GM18907 (cell line): ENCODE measurements at regions not wholly inside any gene's neighbourhood (a gene's known extent, or its start where the extent isn't known, plus 50 kb on each side); places are given as distances from the start of the nearest gene placed in this dataset.

Experiments used
- ATAC-seq: cut with Tn5 transposase; IDR thresholded peaks from one replicate; pipeline ENCODE4 v1.9.1; 2021; ENCODE audit warnings: mild to moderate bottlenecking, moderate library complexity; ENCODE audit not compliant: unreplicated experiment

GRCh38 chrX:13906093-13906492, 89.2 kb upstream of the GPM6B start:
- no peak for ATAC-seq

DNA sequence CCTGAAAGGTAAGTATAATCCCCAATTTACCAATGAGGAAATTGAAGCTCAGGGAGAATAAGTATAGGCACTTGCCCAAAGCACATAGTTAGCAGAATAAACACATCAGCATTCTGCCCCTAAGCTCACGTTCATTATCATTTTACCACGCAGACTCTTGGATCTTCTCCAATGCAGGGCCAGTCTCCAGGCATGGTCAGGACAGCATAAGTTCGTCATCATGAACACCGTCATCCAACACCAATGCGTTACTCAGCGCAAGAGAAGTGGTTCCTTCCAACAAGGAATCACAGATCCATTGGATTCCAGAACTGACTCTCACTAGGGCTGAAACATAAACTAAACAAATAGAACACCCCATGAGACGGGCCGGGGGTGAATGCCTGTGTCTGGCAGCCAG, 86.5 kb upstream of the GPM6B start:
- ATAC-seq: no peak

DNA sequence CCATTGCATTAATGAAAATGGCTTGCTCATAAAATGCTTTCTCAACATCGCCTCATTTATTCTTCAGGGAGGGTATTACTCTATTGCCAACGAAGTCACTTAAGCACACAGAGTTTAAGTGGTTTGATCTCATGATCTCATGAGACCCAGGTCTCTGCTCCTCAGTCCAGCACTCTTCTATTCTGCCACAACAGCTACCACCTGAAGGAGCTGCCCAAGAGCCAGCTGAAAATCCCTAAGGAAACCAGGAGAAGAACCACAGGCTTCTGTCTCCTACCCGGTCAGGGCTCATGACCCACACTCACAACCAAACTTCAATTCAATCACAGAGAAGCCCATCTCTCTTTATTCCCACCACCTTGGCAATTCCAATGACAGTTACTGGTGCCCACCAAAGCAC, 85.5 kb upstream of the GPM6B start:
- ATAC-seq: no peak

- no peak for ATAC-seq
Measured at GRCh38 chrX:13901354-13901753, 84.5 kb upstream of the GPM6B start.

DNA sequence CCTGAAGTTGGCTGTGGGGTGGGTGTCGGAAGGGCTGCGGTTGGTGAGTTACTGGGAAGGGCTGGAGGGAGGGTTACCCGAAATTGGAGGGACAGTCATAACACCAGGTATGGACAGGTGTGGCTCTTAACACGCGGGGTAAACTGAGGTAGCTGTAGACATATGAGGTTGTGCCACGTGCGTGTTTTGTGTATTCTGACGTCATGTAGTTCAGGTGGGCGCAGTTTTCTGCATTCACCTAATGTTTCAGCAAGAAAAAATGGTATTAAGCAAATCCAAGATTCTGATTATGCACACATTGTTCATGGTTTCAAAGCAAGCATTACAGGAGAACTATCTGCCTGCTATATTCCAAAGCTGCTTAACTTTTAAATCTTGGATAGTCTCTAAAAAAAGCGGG, 83.5 kb upstream of the GPM6B start:
- no peak for ATAC-seq

DNA sequence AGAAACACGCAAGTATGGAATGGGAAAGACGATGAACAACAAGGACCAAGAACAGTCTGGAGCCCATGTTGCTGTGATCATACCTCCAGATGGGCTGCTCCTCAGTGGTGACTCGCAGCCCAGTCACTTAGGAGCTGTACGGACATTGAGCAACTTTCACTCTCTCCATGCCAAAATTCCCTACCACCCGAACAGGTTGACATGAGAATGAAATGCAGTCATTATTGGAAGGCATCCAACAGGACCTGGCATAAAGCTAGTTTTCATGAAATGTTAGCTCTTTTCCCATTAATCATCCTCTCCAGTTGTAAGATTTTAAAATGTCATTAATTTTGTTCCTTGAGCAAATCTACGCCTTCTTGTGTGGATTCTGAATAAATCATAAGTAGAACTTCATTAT, 82.7 kb upstream of the GPM6B start:
- no peak for ATAC-seq

DNA sequence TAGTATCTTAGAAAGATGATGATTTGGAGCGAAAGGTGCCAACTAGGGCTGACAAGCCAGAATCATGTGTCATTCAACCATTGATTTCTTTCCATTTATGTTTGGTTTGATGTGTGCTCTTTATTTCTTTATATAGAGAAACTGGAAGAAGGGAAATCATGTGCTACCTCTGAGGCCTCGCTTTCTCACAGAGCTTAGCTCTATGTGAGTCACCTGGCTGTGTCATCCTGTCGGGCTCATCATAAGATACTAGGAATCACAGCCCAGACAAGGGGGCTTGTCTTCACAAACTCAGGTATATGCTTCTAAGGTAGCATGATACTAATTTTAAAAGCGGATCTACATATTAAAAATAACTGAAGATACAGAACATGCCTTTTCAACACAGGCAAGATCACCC, 81.7 kb upstream of the GPM6B start:
- no peak for ATAC-seq

- ATAC-seq: peak; percentile 58
Measured at GRCh38 chrX:13898083-13898482, 81.2 kb upstream of the GPM6B start.

GRCh38 chrX:13897566-13897965, 80.7 kb upstream of the GPM6B start:
- ATAC-seq: no peak

DNA sequence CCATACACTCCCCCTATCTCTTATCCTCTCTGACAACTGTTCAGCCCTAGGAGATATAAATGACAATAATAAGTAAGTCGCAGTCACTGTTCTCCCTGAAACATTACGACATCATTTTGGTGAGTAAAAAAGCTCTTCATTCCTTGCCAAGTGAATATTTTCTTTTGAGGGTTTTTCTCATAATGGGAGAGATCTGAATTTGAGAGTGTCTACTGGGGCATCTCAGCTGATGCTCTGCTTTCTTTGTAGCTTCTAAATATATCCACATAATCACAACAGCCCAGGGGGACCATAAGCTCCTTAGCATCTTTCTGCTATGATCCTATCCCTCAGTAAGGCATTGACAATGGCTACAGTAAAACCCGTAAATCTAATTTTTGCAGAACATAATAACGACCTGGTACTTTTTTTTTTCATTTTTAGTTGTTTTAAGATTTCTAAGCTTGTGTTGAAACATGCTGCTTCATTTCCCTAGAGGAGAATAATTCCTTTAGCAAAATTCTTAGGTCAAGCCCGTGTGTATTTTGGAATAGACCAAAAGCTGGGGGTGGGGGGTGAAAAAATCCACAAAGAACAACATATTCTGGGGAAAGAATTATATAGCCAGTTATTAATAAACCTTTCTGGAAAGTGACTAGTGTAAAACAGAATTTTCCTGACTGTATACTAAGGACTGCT, 78.1 kb upstream of the GPM6B start:
- ATAC-seq: no peak

GRCh38 chrX:13893826-13894225, 76.9 kb upstream of the GPM6B start:
- no peak for ATAC-seq

GRCh38 chrX:13892856-13893255, 76.0 kb upstream of the GPM6B start:
- ATAC-seq: no peak

DNA sequence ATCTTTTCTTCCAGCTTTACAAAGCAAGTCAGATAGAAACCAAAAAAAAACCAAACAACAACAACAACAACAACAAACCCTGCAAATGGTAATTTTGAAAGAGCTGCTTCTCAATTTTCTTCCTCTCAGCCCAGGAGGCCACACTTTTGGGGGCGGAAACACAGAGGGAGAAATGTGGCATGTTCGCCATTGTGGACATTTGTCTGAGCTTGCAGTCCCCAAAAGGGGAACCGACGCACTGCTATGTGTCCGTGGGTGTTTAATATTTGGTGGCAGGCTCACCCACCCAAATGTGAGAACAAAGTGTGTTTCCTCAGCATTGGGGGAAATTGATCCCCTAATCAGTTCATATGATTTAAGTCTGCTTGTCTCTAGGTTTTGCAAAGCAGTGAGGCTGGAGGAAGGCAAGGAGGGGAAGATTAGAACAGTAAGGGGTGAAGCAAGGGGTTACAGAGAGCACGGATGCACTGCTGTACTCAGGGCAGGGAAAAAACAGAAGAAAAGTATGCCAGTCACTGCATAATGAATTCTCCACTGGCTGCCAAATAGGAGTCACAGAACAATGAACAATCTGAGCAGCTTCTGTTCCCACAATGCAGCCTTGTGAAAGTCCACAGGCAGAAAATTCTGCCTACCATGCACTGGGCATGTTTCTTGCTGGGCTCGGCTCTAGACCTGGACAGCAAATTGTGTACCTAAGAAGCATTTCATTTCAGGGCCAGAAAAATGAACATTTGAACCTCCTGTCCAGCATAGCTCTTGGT, 74.7 kb upstream of the GPM6B start:
- no peak for ATAC-seq

DNA sequence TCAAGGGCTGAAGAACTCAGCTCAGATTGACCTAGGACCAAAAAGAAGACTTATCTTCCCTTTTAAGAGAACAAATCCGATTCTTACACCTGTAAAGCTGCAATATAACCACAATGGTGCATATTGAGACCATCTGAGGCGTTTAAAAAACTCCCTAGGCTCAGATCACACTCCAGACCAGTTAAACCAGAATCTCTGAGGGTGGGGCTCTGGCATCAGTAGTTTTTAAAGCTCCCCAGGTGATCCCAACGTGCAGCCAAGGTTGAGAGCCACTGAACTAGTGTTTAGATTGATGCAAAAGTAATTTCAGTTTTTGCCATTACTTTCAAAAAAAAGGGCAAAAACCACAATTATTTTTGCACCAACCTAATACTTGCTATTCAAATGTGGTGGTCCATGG, 73.9 kb upstream of the GPM6B start:
- no peak for ATAC-seq

GRCh38 chrX:13888284-13888683, 71.4 kb upstream of the GPM6B start:
- no peak for ATAC-seq

DNA sequence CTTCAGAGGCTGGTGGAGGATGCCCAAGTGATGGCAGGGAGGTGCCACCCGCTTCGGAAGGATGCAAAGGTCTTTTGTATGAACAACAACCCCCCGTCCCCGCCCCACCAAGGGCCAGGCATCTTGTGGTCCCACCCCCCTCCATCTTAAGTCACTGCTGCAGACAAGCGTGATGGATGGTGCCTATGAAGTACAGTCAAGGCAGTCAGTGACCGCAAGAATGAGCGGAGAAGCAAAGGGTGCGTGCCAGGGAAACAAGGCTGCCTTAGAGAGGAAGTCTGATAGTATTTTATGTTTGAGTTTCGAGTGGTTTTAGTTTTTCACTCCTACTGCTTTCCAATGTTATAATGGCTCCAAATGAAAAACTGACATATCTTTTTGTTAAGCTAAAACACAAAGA, 68.7 kb upstream of the GPM6B start:
- ATAC-seq: no peak

- ATAC-seq: no peak
Measured at GRCh38 chrX:13876652-13877051, 59.8 kb upstream of the GPM6B start.

GRCh38 chrX:13875572-13875971, 58.7 kb upstream of the GPM6B start:
- no peak for ATAC-seq

GRCh38 chrX:13868591-13868990, 51.7 kb upstream of the GPM6B start:
- no peak for ATAC-seq
